Esophagus squamous epithelium (tissue), 5 donors: ENCODE measurements at regions not wholly inside any gene's neighbourhood (a gene's known extent, or its start where the extent isn't known, plus 50 kb on each side); places are given as distances from the start of the nearest gene placed in this dataset.

Experiments used
- DNase-seq: peaks from one replicate; lab custom pipeline; 2025; lab: John Stamatoyannopoulos, UW
- H3K27ac ChIP-seq, 4 donors: fragments of 200-600 bp; sonication (generic); one replicate each; pipeline ENCODE4 v1.5.1; 2016 to 2019; ENCODE audit warnings: mild to moderate bottlenecking in 1 of 4
- H3K27me3 ChIP-seq, 4 donors: fragments of 200-600 bp; sonication (generic); 1 replicate in 3 of 4; 2 replicates in 1 of 4; pipeline versions ENCODE4 v1.5.1 to v1.6.0; 2017 to 2021; ENCODE audit warnings: antibody characterized with exemption in 1 of 4
- H3K36me3 ChIP-seq, 3 donors: fragments of 200-600 bp; sonication (generic); one replicate each; pipeline ENCODE4 v1.5.1; 2016 to 2019
- H3K4me1 ChIP-seq, 3 donors: fragments of 200-600 bp; sonication (generic); one replicate each; pipeline ENCODE4 v1.5.1; 2017 to 2019
- H3K4me3 ChIP-seq, 4 donors: fragments of 200-600 bp; sonication (generic); 1 replicate in 3 of 4; 2 replicates in 1 of 4; pipeline ENCODE4 v1.5.1; 2016 to 2019; ENCODE audit warnings: mild to moderate bottlenecking in 2 of 4, moderate library complexity in 1 of 4
- H3K9me3 ChIP-seq, 3 donors: fragments of 200-600 bp; sonication (generic); one replicate each; pipeline ENCODE4 v1.5.1; 2016 to 2019
- POLR2A ChIP-seq, 4 donors: fragments of 450-650 bp; IDR thresholded peaks; one replicate each; pipeline ENCODE4 v1.6.1; 2017; ENCODE audit warnings: antibody characterized with exemption in 4 of 4, mild to moderate bottlenecking in 4 of 4, moderate library complexity in 3 of 4
- WGBS, 2 donors: methylation state at CpG; one replicate each; pipeline ENCODE4 v1.1.5; 2018; 5-methylcytosine and 5-hydroxymethylcytosine counted together
- intact Hi-C: fragments of 100-400 bp; cut with DNase I; formaldehyde crosslinking; loops from one replicate; pipeline ENCODE4 v1.15.0; 2022
- TF ChIP-seq, protein P1 (sequence below), 6 experiments: fragments of 450-650 bp in 4 of 6; fragments of 200-600 bp in 2 of 6; sonication (generic) in 2 of 6; IDR thresholded peaks; one replicate each; pipeline ENCODE4 v1.5.1; 2016 to 2019; ENCODE audit warnings: antibody characterized with exemption in 6 of 6, mild to moderate bottlenecking in 4 of 6, moderate library complexity in 4 of 6
- donor health status: DM: yes; HTN: yes; CAD: no.

- H3K9me3 ChIP-seq = no peaks in the 10 kb centered on the region
- no peak overlapping the region for H3K27ac ChIP-seq
- no CpG with 5 or more reads among the region's 6 CpGs for WGBS, 2 donors
- no peak for TF ChIP-seq POLR2A (IDR thresholded peaks at IDR 0.05)
- TF ChIP-seq, protein P1, sequence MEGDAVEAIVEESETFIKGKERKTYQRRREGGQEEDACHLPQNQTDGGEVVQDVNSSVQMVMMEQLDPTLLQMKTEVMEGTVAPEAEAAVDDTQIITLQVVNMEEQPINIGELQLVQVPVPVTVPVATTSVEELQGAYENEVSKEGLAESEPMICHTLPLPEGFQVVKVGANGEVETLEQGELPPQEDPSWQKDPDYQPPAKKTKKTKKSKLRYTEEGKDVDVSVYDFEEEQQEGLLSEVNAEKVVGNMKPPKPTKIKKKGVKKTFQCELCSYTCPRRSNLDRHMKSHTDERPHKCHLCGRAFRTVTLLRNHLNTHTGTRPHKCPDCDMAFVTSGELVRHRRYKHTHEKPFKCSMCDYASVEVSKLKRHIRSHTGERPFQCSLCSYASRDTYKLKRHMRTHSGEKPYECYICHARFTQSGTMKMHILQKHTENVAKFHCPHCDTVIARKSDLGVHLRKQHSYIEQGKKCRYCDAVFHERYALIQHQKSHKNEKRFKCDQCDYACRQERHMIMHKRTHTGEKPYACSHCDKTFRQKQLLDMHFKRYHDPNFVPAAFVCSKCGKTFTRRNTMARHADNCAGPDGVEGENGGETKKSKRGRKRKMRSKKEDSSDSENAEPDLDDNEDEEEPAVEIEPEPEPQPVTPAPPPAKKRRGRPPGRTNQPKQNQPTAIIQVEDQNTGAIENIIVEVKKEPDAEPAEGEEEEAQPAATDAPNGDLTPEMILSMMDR (IDR thresholded peaks at IDR 0.05) = no peak
- H3K4me3 ChIP-seq = no peak overlapping the region
- no peaks in the 10 kb centered on the region for H3K4me1 ChIP-seq
- intact Hi-C loops = no loop called here
- H3K27me3 ChIP-seq = peaks cover 0 to 20% (median 0%) of the 10 kb centered on the region in 4 donors
- no peak for DNase-seq
- H3K36me3 ChIP-seq = no peaks in the 10 kb centered on the region
Observed at GRCh38 chr18:78717766-78718150, 261.9 kb upstream of the SALL3 start.

- no peak overlapping the region for H3K27ac ChIP-seq
- TF ChIP-seq, protein P1 (IDR thresholded peaks at IDR 0.05) = no peak
- no peak for TF ChIP-seq POLR2A (IDR thresholded peaks at IDR 0.05)
- peaks cover 0 to 20% (median 0%) of the 10 kb centered on the region in 4 donors for H3K27me3 ChIP-seq
- WGBS, 2 donors = 78 to 93% methylated on average over 2 to 11 of the region's 11 CpGs
- H3K9me3 ChIP-seq = no peaks in the 10 kb centered on the region
- no peaks in the 10 kb centered on the region for H3K36me3 ChIP-seq
- no peak overlapping the region for H3K4me3 ChIP-seq
- intact Hi-C loops = no loop called here
- DNase-seq = no peak
- no peaks in the 10 kb centered on the region for H3K4me1 ChIP-seq
Observed at GRCh38 chr18:78719821-78720220, 259.8 kb upstream of the SALL3 start.

DNA sequence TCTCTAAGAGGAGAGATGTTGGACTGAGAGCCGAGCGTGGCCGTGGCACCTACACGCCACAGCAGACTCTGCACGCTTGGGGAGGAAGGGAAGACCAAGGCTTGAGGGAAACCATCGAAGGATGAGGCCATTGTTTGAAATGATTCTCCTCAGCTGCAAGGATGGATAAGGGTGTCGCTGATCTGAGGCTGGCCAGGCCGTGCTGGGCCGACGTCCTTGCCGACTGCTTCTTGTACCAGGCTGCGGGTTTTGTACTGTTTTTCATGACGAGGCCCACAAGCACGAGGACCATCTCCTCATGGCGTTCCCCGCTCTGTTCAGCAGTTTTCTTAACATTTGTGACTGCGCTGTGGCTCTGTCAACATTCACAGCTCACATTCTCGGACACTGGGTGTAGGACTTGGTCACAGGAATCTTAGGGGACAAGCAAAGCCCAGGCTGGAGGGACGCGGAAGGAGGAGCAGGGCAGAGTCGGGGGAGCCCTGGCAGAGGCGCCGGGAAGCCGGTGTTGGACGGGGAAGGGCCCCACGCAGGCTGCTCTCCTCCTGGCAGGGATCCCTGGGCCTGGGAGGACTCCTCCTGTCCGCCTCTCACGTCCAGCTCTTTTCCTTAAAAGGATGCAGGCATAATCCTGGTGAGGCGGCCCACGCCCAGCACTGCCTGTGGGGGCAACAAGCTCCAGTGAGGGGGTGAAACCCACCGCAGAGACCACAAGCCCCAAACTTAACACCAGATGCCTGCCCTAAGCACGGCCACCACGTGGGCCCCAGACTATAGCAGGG is 259.0 kb upstream of the SALL3 start:
- Histone ChIP-seq H3K27me3 (peaks cover 0 to 20% (median 0%) of the 10 kb centered on the region in 4 donors), H3K4me3 (no peak overlapping the region), H3K4me1 (no peaks in the 10 kb centered on the region), H3K9me3 (no peaks in the 10 kb centered on the region), H3K27ac (no peak overlapping the region), H3K36me3 (no peaks in the 10 kb centered on the region)
- TF ChIP-seq POLR2A (IDR thresholded peaks at IDR 0.05) = no peak
- TF ChIP-seq, protein P1 (IDR thresholded peaks at IDR 0.05) = no peak
- intact Hi-C loops = no loop called here
- DNase-seq = no peak
- 84 to 85% methylated on average over 10 to 22 of the region's 33 CpGs for WGBS, 2 donors

DNA sequence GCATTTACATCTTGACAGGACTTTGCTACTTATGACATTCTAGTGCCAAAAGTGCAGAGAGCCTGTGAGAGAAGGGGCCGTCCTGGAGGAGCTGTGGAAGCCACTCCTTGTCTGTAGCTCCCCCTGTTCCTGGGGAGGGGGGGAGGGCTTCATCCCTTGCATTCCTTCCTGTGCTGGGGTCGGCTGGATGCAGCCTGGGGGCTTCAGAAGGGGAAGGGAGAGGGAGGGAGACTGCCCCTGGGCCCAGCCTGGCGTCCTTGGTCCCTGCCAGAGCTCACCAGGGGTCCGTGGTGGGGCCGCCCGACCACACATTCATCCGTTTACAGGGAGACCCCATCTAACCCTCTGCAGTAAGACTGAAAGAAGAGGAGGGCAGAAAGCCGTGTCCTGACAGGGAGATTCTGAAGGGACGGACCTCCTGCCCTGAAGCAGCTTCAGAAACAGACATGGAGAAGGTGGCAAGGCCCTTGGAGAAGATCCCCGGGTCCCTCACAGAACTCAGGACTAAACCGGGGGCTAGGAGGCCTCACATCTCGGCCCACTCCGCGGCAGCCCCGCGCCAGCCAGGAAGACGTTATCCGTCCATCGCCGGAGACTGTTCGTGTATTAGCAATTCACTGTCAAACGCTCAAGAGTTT is 258.3 kb upstream of the SALL3 start:
- Histone ChIP-seq H3K36me3 (no peaks in the 10 kb centered on the region), H3K27me3 (peaks cover 0 to 23% (median 0%) of the 10 kb centered on the region in 4 donors), H3K27ac (no peak overlapping the region), H3K9me3 (no peaks in the 10 kb centered on the region), H3K4me3 (no peak overlapping the region), H3K4me1 (no peaks in the 10 kb centered on the region)
- no peak for DNase-seq
- no peak for TF ChIP-seq POLR2A (IDR thresholded peaks at IDR 0.05)
- TF ChIP-seq, protein P1 (IDR thresholded peaks at IDR 0.05) = no peak
- intact Hi-C loops = no loop called here
- 51 to 55% methylated on average over 14 of the region's 22 CpGs for WGBS, 2 donors

GRCh38 chr18:78721981-78722380 is 257.6 kb upstream of the SALL3 start:
- TF ChIP-seq POLR2A (IDR thresholded peaks at IDR 0.05) = no peak
- TF ChIP-seq, protein P1 (IDR thresholded peaks at IDR 0.05) = no peak
- Histone ChIP-seq H3K4me1 (no peaks in the 10 kb centered on the region), H3K27ac (no peak overlapping the region), H3K36me3 (no peaks in the 10 kb centered on the region), H3K27me3 (peaks cover 0 to 23% (median 0%) of the 10 kb centered on the region in 4 donors), H3K4me3 (no peak overlapping the region), H3K9me3 (no peaks in the 10 kb centered on the region)
- DNase-seq = no peak
- intact Hi-C loops = no loop called here
- WGBS, 2 donors = 75 to 79% methylated on average over 9 of the region's 9 CpGs
